Endothelial cell of umbilical vein (primary cell): ENCODE measurements at regions not wholly inside any gene's neighbourhood (a gene's known extent, or its start where the extent isn't known, plus 50 kb on each side); places are given as distances from the start of the nearest gene placed in this dataset.
"Not testable (repeated sequence)": the region's sequence is repeated elsewhere in the genome, so short reads cannot be mapped to it uniquely, and the experiment has no call there.

Experiments
- BruUV-seq: library from RNA; stranded (reverse); fragments of 400-500 nt; replicated peaks from 2 replicates; lab custom pipeline; 2021; lab: Mats Ljungman, UMichigan
- CTCF ChIA-PET: fragments of 300-600, 350-600 bp; sonication (Branson Sonifier 250); formaldehyde crosslinking; loops from one replicate; lab custom pipeline; 2021; ENCODE audit warnings: antibody characterized with exemption, inconsistent platforms; lab: Charles Lee
- POLR2A ChIA-PET: fragments of 300-600, 350-600 bp; sonication (Branson Sonifier 250); formaldehyde crosslinking; loops from one replicate; lab custom pipeline; 2021; ENCODE audit warnings: antibody characterized with exemption, inconsistent platforms; lab: Charles Lee
- DNase-seq: peaks from one replicate; pipeline ENCODE4 v3.0.0-alpha.2; 2011; ENCODE audit warnings: low read depth, low spot score
- FAIRE-seq: peaks from 2 replicates; lab custom pipeline; 2011; peaks lifted over from hg19 to GRCh38; lab: Jason Lieb, UNC
- H2AFZ ChIP-seq: 2 replicates; pipeline ENCODE4 v1.6.0; 2012; ENCODE audit warnings: low read depth, low read length, control low read depth, inconsistent platforms
- H3K27ac ChIP-seq: 2 replicates; pipeline ENCODE4 v1.5.1; 2011; ENCODE audit warnings: low read depth, mild to moderate bottlenecking, control low read depth, low read length, moderate library complexity; ENCODE audit not compliant: insufficient read depth
- H3K27me3 ChIP-seq, 2 experiments: 2 replicates each; pipeline versions ENCODE4 v1.6.0 to v1.6.1; 2011; ENCODE audit warnings: low read length in 2 of 2, mixed read lengths in 1 of 2; ENCODE audit not compliant: control insufficient read depth in 2 of 2, insufficient read depth in 2 of 2
- H3K36me3 ChIP-seq, 2 experiments: 2 replicates in 1 of 2; 3 replicates in 1 of 2; pipeline ENCODE4 v1.5.1; 2011; ENCODE audit warnings: low read length in 2 of 2, mild to moderate bottlenecking in 1 of 2, moderate library complexity in 1 of 2; ENCODE audit not compliant: control insufficient read depth in 2 of 2, insufficient read depth in 2 of 2; ENCODE audit errors: extremely low read depth in 1 of 2
- H3K4me1 ChIP-seq: 3 replicates; pipeline ENCODE4 v1.5.1; 2011; ENCODE audit warnings: mild to moderate bottlenecking, low read length; ENCODE audit not compliant: control insufficient read depth, insufficient read depth; ENCODE audit errors: extremely low read depth
- H3K4me2 ChIP-seq: 2 replicates; pipeline ENCODE4 v1.6.1; 2011; ENCODE audit warnings: low read length, control low read depth, mixed read lengths; ENCODE audit not compliant: insufficient read depth
- H3K4me3 ChIP-seq, 3 experiments: fragments of 200-600 bp in 1 of 3; sonication (generic), shearing (Covaris generic) in 1 of 3; replicated peaks in 1 of 3; 2 replicates each; pipeline ENCODE4 v1.5.1; 2011 to 2016; ENCODE audit warnings: control low read depth in 3 of 3, low read length in 3 of 3, mild to moderate bottlenecking in 2 of 3, inconsistent platforms in 1 of 3, low read depth in 1 of 3, moderate library complexity in 1 of 3; ENCODE audit not compliant: insufficient read depth in 1 of 3
- H3K79me2 ChIP-seq: 2 replicates; pipeline ENCODE4 v1.6.0; 2012; ENCODE audit warnings: low read length, inconsistent platforms; ENCODE audit not compliant: control insufficient read depth, insufficient read depth
- H3K9ac ChIP-seq: replicated peaks from 2 replicates; pipeline ENCODE3; 2011; ENCODE audit warnings: low read length, control low read depth; ENCODE audit not compliant: insufficient read depth; ENCODE audit errors: extremely low read depth
- H3K9me1 ChIP-seq: replicated peaks from 3 replicates; pipeline ENCODE4 v1.6.0; 2011; ENCODE audit warnings: mild to moderate bottlenecking, low read length; ENCODE audit not compliant: control insufficient read depth, insufficient read depth; ENCODE audit errors: extremely low read depth
- H3K9me3 ChIP-seq: replicated peaks from 2 replicates; pipeline ENCODE4 v1.5.1; 2012; ENCODE audit warnings: low read length, inconsistent platforms; ENCODE audit not compliant: control insufficient read depth, insufficient read depth
- H4K20me1 ChIP-seq: replicated peaks from 2 replicates; pipeline ENCODE3; 2011; ENCODE audit warnings: mild to moderate bottlenecking, low read length; ENCODE audit not compliant: control insufficient read depth, insufficient read depth; ENCODE audit errors: extremely low read depth
- dilution Hi-C: fragments of 300-500 bp; cut with MboI; formaldehyde crosslinking; loops from one replicate; pipeline ENCODE4 v1.15.0; 2019; ENCODE audit warnings: low sequenced_read_pairs; ENCODE audit not compliant: extremely low pct_ligation_motif_present
- intact Hi-C: fragments of 100-400 bp; cut with micrococcal nuclease; formaldehyde crosslinking; loops from one replicate; pipeline ENCODE4 v1.10.0; 2022
- TF ChIP-seq, protein P1 (sequence below), 2 donors: IDR thresholded peaks; 1 replicate in 1 of 2; 2 replicates in 1 of 2; pipeline ENCODE4 v1.5.1; 2011; ENCODE audit warnings: low read length in 2 of 2, mild to moderate bottlenecking in 2 of 2, moderate library complexity in 2 of 2, control low read depth in 1 of 2, inconsistent platforms in 1 of 2, low read depth in 1 of 2; ENCODE audit not compliant: insufficient read depth in 1 of 2; ENCODE audit errors: extremely low read depth in 1 of 2

DNA sequence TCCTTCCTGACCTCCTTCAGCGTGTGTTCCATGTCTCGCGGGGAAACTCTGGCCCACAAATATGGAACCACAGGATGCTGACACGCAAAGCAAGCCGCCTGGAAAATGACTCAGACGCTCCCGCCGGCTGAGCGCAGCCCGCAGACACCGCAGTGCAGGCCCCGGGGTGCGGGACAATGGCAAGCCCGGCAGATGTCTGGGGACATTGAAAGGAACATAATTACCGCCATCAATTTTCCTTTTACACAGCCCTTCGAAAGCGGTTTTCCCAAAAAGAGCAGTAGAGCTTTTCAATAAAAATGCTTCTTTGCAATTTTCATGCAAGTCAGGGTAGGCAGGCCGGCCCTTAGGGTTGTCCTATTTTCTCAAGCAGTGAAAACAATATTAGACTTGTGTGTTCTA lies 159.2 kb upstream of the SH3BP4 start:
- dilution Hi-C loops = no loop called here
- intact Hi-C loops = no loop called here
- no TSS peak for BruUV-seq
- Histone ChIP-seq H3K9me1 (no peaks in the 10 kb centered on the region), H2AFZ (no peak overlapping the region), H3K79me2 (no peaks in the 10 kb centered on the region), H3K36me3 (no peaks in the 10 kb centered on the region), H3K9me3 (no peaks in the 10 kb centered on the region), H4K20me1 (no peaks in the 10 kb centered on the region), H3K4me3 (no peak overlapping the region), H3K4me1 (no peaks in the 10 kb centered on the region), H3K4me2 (no peak overlapping the region), H3K27ac (no peak overlapping the region), H3K27me3 (peaks cover 9 to 17% of the 10 kb centered on the region in 2 experiments), H3K9ac (no peak overlapping the region)
- FAIRE-seq (no peak), DNase-seq (no peak)
- TF ChIP-seq, protein P1, sequence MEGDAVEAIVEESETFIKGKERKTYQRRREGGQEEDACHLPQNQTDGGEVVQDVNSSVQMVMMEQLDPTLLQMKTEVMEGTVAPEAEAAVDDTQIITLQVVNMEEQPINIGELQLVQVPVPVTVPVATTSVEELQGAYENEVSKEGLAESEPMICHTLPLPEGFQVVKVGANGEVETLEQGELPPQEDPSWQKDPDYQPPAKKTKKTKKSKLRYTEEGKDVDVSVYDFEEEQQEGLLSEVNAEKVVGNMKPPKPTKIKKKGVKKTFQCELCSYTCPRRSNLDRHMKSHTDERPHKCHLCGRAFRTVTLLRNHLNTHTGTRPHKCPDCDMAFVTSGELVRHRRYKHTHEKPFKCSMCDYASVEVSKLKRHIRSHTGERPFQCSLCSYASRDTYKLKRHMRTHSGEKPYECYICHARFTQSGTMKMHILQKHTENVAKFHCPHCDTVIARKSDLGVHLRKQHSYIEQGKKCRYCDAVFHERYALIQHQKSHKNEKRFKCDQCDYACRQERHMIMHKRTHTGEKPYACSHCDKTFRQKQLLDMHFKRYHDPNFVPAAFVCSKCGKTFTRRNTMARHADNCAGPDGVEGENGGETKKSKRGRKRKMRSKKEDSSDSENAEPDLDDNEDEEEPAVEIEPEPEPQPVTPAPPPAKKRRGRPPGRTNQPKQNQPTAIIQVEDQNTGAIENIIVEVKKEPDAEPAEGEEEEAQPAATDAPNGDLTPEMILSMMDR (IDR thresholded peaks at IDR 0.05; ENCODE audit: extremely low read depth in 1 of 2, insufficient read depth in 1 of 2, low read depth in 1 of 2, low read length in 2 of 2) = no peak
- ChIA-PET POLR2A (no interaction called here), CTCF (no interaction called here)

- H2AFZ ChIP-seq, DNase-seq, dilution Hi-C loops, H3K9me3 ChIP-seq, H3K4me2 ChIP-seq, POLR2A ChIA-PET, H3K4me3 ChIP-seq, H3K9ac ChIP-seq, FAIRE-seq, H3K27ac ChIP-seq, H4K20me1 ChIP-seq, H3K79me2 ChIP-seq, BruUV-seq, H3K36me3 ChIP-seq, H3K9me1 ChIP-seq, H3K4me1 ChIP-seq, CTCF ChIA-PET, intact Hi-C loops: not testable (repeated sequence)
- H3K27me3 ChIP-seq = peaks cover 9 to 15% of the 10 kb centered on the region in 2 experiments
Measured at GRCh38 chr2:234792096-234792495, 159.7 kb upstream of the SH3BP4 start.
